Right cardiac atrium (tissue), 5 donors: ENCODE measurements at regions not wholly inside any gene's neighbourhood (a gene's known extent, or its start where the extent isn't known, plus 50 kb on each side); places are given as distances from the start of the nearest gene placed in this dataset.
A peak's percentile ranks its signal among the peaks of the same experiment; 100 is the strongest.
"Not testable (repeated sequence)": the region's sequence is repeated elsewhere in the genome, so short reads cannot be mapped to it uniquely, and the experiment has no call there.

Experiments used
- ATAC-seq, 2 donors: fragments of 200-7000 bp; cut with Tn5 transposase; one replicate each; pipeline versions ENCODE4 v1.8.0 to v1.9.1; 2020; ENCODE audit warnings: moderate library complexity in 2 of 2, mild to moderate bottlenecking in 1 of 2
- DNase-seq, 3 donors: peaks; one replicate each; pipeline ENCODE4 v3.0.0-alpha.2; 2020
- H3K27ac ChIP-seq: one replicate; pipeline ENCODE4 v1.5.1; 2013; ENCODE audit warnings: mild to moderate bottlenecking, low read length, control low read depth, moderate library complexity
- H3K27me3 ChIP-seq: one replicate; pipeline ENCODE4 v1.6.1; 2013; ENCODE audit not compliant: control insufficient read depth, insufficient read depth
- H3K4me1 ChIP-seq: one replicate; pipeline ENCODE4 v1.6.1; 2013; ENCODE audit warnings: low read length; ENCODE audit not compliant: control insufficient read depth, insufficient read depth
- H3K4me3 ChIP-seq: one replicate; pipeline ENCODE4 v1.5.1; 2013; ENCODE audit warnings: low read length, control low read depth
- H3K9me3 ChIP-seq: one replicate; pipeline ENCODE4 v1.6.1; 2013; ENCODE audit warnings: low read length; ENCODE audit not compliant: control insufficient read depth
- WGBS: extraction: QIAGEN DNeasy Blood & Tissue Kit; methylation state at CpG from one replicate; pipeline ENCODE4 v1.1.7; 2013; 5-methylcytosine and 5-hydroxymethylcytosine counted together
- intact Hi-C, 4 donors: fragments of 100-400 bp; cut with DNase I; formaldehyde crosslinking; loops; one replicate each; pipeline versions ENCODE4 v1.11.0 to v1.14.0; 2022 to 2023
- donor health status: healthy with polysubstance abuse.
- donor health status: DM: no; HTN: yes; CAD: no.
- donor health status: DM: no; HTN: no; CAD: no.
- donor health status: DM: no; HTN: yes; CAD: no; lungs with severe emphysema.
- donor health status: DM: yes; HTN: yes; CAD: no.

- ATAC-seq (no peak), DNase-seq (no peak)
- H3K9me3 ChIP-seq: no peaks in the 10 kb centered on the region
- WGBS: 86% methylated on average over 3 of the region's 3 CpGs
- intact Hi-C loops: no loop called here
- H3K27me3 ChIP-seq: no peaks in the 10 kb centered on the region
- H3K27ac ChIP-seq: no peak overlapping the region
- H3K4me1 ChIP-seq: no peaks in the 10 kb centered on the region
- no peak overlapping the region for H3K4me3 ChIP-seq
These were observed 220.2 kb upstream of the MYO3A start for GRCh38 chr10:25713894-25714240.

GRCh38 chr10:25724241-25724640 lies 209.8 kb upstream of the MYO3A start:
- ATAC-seq (no peak), DNase-seq (no peak)
- intact Hi-C loops: no loop called here
- H3K9me3 ChIP-seq: no peaks in the 10 kb centered on the region
- H3K4me3 ChIP-seq: no peak overlapping the region
- no peaks in the 10 kb centered on the region for H3K27me3 ChIP-seq
- H3K27ac ChIP-seq: no peak overlapping the region
- no peaks in the 10 kb centered on the region for H3K4me1 ChIP-seq
- WGBS: 78% methylated on average over 1 of the region's 1 CpG

GRCh38 chr10:25725917-25726716 lies 207.9 kb upstream of the MYO3A start:
- DNase-seq: no peak
- Histone ChIP-seq H3K4me3 (no peak overlapping the region), H3K4me1 (no peaks in the 10 kb centered on the region), H3K9me3 (no peaks in the 10 kb centered on the region), H3K27me3 (no peaks in the 10 kb centered on the region), H3K27ac (no peak overlapping the region)
- WGBS: 6% methylated on average over 6 of the region's 6 CpGs
- ATAC-seq: no peak
- intact Hi-C loops: no loop called here

DNA sequence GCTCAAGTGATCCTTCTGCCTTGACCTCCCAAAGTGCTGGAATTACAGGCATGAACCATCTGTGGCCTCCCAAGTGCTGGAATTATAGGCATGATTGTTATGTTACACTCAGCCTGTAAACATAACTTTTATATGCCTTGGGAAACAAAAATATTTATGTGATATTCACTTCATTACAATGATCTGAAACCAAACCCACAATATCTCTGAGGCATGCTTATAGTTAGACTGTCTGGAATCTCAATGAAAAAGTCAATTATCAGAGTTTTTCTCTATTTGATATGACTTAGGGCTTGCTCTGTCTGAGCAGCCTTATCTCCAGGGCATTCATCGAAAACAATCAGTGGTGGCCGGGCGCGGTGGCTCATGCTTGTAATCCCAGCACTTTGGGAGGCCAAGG lies 195.3 kb upstream of the MYO3A start:
- H3K9me3 ChIP-seq: no peaks in the 10 kb centered on the region
- ATAC-seq: no peak
- H3K27me3 ChIP-seq: no peaks in the 10 kb centered on the region
- WGBS: 82% methylated on average over 4 of the region's 4 CpGs
- DNase-seq: no peak
- intact Hi-C loops: no loop called here
- no peaks in the 10 kb centered on the region for H3K4me1 ChIP-seq
- no peak overlapping the region for H3K4me3 ChIP-seq
- no peak overlapping the region for H3K27ac ChIP-seq

GRCh38 chr10:25743832-25744231 lies 190.2 kb upstream of the MYO3A start:
- intact Hi-C loops: no loop called here
- 90% methylated on average over 3 of the region's 3 CpGs for WGBS
- ATAC-seq: no peak
- Histone ChIP-seq H3K4me1 (no peaks in the 10 kb centered on the region), H3K27ac (no peak overlapping the region), H3K4me3 (no peak overlapping the region), H3K27me3 (no peaks in the 10 kb centered on the region), H3K9me3 (no peaks in the 10 kb centered on the region)
- no peak for DNase-seq

DNA sequence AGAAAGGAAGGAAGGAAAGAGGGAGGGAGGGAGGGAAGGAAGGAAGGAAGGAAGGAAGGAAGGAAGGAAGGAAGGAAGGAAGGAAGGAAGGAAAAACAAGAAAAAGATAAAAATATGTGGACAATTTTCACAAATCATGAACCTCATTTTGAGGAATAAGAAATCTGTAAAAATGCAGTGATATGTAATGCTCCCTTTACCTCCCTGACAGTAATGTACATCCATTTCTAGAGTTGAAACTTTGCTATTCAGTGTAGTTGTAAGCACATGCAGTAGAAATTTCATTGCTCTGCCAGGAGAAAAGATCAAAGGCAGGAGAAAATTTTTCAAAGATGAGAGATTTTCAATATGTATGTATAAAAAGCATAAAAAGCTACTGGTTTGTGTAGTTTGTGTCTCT lies 189.5 kb upstream of the MYO3A start:
- no peaks in the 10 kb centered on the region for H3K4me1 ChIP-seq
- no peak for ATAC-seq
- no peak for DNase-seq
- no peaks in the 10 kb centered on the region for H3K9me3 ChIP-seq
- intact Hi-C loops: no loop called here
- H3K4me3 ChIP-seq: no peak overlapping the region
- H3K27ac ChIP-seq: no peak overlapping the region
- no peaks in the 10 kb centered on the region for H3K27me3 ChIP-seq

DNA sequence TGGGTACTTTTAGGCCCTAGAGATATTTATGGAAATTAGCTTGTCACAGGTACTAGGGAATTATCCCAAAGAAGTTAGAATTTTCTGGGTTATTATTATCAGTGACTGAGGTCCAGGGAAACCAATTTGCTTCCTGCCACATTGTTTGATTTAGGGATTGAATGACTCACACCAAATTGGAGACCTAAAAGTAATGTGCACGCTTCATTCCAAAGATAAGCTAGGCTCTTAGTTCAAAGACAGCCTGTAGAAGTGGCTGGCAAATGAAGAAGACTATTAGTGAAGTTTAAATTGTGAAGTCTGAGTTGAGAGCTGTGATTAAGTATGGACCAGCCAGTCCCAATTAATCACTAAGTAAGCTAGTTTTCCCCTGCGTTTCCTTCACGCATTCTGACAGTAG lies 188.1 kb upstream of the MYO3A start:
- WGBS: 45% methylated on average over 3 of the region's 3 CpGs
- no peaks in the 10 kb centered on the region for H3K9me3 ChIP-seq
- no peak for ATAC-seq

DNA sequence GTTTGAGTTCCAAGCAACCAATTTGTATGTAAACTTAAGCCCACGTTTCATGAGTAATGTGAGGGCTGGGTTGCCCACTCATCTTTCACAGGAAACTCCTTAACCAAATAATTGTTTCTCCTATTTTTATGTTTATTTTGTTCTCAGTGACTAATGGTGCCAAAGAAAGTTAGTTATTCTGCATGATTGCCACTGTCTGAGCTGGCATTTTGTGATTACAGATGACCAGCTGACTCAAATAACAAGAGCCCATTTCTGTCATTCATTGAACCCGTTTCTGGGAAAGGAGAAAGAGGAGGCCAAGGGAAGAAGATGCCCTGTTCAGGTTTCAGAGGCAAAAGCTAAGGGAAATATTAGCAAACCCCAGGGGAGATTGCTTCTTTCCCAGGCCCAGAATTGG lies 186.9 kb upstream of the MYO3A start:
- Histone ChIP-seq H3K4me3 (no peak overlapping the region), H3K27me3 (no peaks in the 10 kb centered on the region), H3K9me3 (no peaks in the 10 kb centered on the region), H3K27ac (no peak overlapping the region), H3K4me1 (no peaks in the 10 kb centered on the region)
- intact Hi-C loops: no loop called here
- no peak for DNase-seq
- no peak for ATAC-seq
- 59% methylated on average over 2 of the region's 2 CpGs for WGBS

More for the DNA sequence above, 188.1 kb upstream of the MYO3A start:
- no peak for DNase-seq
- Histone ChIP-seq H3K27ac (no peak overlapping the region), H3K27me3 (no peaks in the 10 kb centered on the region), H3K4me3 (no peak overlapping the region), H3K4me1 (no peaks in the 10 kb centered on the region)
- intact Hi-C loops: no loop called here

DNA sequence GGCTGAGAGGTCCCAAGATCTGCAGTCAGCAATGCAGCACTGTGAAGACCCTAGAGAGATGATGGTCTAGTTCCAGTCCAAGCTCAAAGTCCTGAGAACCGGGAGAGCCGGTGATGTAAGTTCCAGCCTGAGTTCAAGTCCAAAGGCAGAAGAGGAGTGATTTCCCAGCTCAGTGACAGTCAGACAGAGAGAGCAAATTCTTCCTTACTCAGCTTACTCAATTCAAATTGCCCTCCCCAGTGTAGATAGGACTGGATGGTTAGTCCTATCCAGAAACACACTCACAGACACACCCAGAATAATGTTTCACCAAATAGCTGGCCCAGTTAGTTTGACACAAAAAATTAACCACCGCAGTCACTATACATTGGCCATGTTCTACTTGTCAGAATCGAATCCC lies 185.5 kb upstream of the MYO3A start:
- H3K9me3 ChIP-seq: no peaks in the 10 kb centered on the region
- no peak overlapping the region for H3K27ac ChIP-seq
- H3K4me3 ChIP-seq: no peak overlapping the region
- DNase-seq (no peak), ATAC-seq (no peak)
- no peaks in the 10 kb centered on the region for H3K27me3 ChIP-seq
- WGBS: 88% methylated on average over 4 of the region's 4 CpGs
- intact Hi-C loops: no loop called here
- H3K4me1 ChIP-seq: no peaks in the 10 kb centered on the region

GRCh38 chr10:25753776-25754175 lies 180.3 kb upstream of the MYO3A start:
- WGBS: 62% methylated on average over 2 of the region's 2 CpGs

DNA sequence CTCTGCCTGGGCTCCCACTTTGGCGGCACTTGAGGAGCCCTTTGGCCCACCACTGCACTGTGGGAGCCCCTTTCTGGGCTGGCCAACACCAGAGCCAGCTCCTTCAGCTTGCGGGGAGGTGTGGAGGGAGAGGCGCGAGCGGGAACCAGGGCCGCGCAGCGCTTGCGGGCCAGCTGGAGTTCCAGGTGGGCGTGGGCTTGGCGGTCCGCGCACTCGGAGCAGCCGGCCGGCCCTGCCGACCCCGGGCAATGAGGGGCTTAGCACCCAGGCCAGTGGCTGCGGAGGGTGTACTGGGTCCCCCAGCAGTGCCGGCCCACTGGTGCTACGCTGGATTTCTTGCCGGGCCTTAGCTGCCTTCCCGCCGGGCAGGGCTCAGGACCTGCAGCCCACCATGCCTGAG lies 178.2 kb upstream of the MYO3A start:
- H3K27ac ChIP-seq, H3K27me3 ChIP-seq, ATAC-seq, H3K4me1 ChIP-seq, intact Hi-C loops, H3K4me3 ChIP-seq, H3K9me3 ChIP-seq: not testable (repeated sequence)
- 98% methylated on average over 24 of the region's 24 CpGs for WGBS
- DNase-seq: peak in 1 of 3 donors; percentile 55

More at GRCh38 chr10:25753776-25754175, 180.3 kb upstream of the MYO3A start:
- H3K4me1 ChIP-seq: no peaks in the 10 kb centered on the region
- no peaks in the 10 kb centered on the region for H3K9me3 ChIP-seq
- ATAC-seq (no peak), DNase-seq (no peak)
- no peak overlapping the region for H3K27ac ChIP-seq
- intact Hi-C loops: no loop called here
- H3K4me3 ChIP-seq: no peak overlapping the region
- H3K27me3 ChIP-seq: no peaks in the 10 kb centered on the region

GRCh38 chr10:25756784-25757183 lies 177.2 kb upstream of the MYO3A start:
- Histone ChIP-seq H3K27me3 (no peaks in the 10 kb centered on the region), H3K27ac (no peak overlapping the region), H3K4me3 (no peak overlapping the region), H3K9me3 (no peaks in the 10 kb centered on the region), H3K4me1 (no peaks in the 10 kb centered on the region)
- DNase-seq (peak in 1 of 3 donors; percentile 18), ATAC-seq (no peak)
- 94% methylated on average over 24 of the region's 24 CpGs for WGBS
- intact Hi-C loops: no loop called here
